NCI-H187 treated with DMSO at 0.1 percent for 48 hours (cell line): ENCODE measurements at regions not wholly inside any gene's neighbourhood (a gene's known extent, or its start where the extent isn't known, plus 50 kb on each side); places are given as distances from the start of the nearest gene placed in this dataset.
"Not testable (repeated sequence)": the region's sequence is repeated elsewhere in the genome, so short reads cannot be mapped to it uniquely, and the experiment has no call there.

Experiments
- DNase-seq: peaks from one replicate; lab custom pipeline; 2025; lab: John Stamatoyannopoulos, UW

DNA sequence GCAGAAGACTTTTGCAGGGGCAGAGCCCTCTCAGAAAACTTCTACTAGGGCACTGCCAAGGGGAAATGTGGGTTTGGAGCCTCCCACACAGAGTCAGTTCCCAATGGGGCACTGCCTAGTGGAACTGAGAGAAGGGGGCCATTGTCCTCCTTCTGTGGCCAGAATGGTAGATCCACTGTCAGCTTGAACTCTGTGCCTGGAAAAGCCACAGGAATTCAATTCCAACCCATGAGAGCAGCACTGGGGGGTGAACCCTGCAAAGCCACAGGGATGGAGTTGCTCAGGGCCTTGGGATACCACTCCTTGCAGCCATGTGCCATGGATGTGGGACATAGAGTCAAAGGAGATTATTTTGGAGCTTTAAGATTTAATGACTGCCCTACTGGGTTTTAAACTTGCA, 262.2 kb upstream of the SEMA3C start:
- DNase-seq, result no peak

DNA sequence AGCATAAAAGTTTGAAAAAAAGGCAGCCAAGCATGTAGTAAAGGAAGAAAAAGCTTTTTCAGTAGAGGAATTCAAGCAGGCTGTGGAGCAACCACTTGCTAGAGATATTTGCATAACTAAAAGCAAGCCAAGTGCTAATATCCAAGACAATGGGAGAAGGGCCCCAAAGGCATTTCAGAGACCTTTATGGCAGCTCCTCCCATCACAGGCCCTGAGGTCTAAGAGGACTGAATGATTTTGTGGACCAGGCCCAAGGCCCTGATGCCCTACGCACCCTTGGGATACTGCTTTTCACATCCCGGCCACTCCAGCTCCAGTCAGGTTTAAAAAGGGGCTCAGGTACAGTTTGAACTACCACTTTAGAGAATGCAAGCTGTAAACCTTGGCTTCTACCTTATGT, 261.7 kb upstream of the SEMA3C start:
- DNase-seq, result no peak

DNA sequence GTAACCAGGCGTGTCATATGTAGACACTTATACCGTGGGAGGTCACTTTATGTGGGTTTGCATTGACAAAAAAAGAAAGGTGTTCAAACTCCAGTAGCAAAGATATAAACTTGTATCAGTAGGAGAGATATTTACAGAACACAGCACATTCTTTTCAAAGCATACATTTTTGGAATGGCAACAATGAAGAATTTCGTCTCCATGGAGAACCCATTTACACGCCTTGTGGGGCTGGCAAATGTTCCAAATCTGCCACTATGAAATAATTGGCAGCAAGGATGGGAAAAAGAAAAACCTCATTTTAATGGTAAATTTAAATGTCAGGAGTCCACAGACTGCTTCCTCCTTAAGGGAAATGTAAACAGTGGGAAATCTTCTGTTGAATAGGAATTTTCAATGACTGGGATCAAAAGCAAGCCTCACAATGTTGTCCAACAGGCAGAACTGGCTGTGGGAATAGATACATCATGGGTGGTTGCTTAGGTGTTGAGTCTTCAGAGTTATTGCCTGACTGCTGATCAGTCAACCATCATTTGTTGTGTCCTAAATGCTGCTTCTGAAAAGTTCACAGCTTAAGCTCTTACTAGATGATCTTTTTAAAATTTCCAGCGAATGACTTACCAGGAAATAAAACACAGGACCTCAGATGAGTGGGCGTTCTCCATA, 256.6 kb upstream of the SEMA3C start:
- no peak for DNase-seq

DNA sequence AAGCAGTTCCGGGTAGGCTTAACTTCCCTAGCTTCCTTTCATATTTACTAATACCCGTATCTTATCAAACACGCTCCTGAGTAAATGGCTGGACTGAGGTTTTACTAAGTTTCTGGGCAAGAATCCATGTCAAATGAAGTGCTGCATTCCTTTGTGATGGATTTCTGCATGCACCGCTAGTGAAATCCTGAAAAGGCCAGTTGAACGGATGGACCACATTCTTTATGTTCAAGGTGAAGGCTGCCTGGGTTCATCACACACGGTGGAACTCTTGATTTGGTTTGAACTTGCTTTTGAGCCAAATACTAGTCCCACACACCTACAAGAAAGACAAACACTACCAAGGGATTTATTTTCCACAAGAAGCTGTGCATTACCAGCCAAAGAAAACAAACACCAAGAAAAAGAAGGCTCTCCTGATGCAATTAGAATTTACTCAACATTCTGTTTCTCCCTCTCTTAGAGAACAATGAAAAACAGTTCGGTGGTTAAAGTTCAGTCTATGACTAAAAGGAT, 255.0 kb upstream of the SEMA3C start:
- no peak for DNase-seq

DNA sequence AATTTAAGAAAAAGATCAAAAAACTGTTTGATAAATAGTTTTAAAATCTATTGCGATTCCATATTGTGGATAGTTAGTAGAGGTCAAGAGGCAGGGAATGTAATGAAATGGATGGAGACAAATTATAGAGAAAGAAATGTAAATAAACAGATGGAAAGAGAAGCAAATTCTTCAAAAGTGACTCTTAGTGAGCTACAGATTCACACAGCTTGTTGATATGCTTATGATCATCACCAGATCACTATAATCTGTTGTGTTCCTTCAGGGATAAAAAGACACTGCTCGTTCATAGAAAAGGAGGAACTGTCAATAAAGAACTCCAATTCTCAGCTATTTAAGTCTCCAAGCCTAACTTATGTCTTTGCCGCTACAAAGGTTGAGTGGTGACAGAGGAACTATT, 251.4 kb upstream of the SEMA3C start:
- no peak for DNase-seq

DNA sequence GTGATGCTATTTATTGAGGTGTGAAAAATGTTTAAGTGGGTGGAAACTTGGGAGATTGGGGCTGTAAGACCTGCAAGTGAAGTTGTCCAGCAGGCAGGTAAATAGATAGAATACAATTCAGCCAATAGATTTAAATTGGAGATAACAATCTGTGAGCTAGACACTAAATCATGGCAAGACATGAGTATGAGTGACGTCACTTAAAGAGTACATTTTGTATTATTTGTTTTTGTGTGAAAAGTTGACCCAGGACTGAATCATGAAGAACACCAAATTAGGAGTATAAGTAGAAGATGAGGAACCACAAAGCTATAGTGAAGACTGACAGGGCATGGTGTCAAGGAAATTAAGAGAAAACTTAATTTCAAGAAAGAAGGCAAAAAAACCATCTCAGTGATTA, 249.1 kb upstream of the SEMA3C start:
- no peak for DNase-seq

DNA sequence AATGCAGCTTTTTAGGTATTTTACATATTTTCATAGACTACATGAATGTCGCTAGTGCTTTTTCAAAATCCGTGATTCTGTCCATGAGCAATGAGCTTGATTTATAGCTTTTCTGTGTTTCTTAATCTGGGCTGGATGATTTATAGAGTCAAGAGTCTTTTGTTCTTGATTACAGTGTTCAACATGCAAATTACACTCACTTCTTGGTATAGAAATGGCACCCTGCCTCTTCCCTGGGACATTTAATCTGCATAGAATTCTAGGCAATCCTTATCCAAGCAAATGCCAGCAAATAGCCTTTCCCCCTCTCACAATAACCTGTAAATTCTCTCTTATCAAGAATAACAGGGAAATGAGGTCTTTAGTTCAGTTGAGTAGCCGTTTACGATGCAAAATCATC, 246.2 kb upstream of the SEMA3C start:
- DNase-seq, result no peak

DNA sequence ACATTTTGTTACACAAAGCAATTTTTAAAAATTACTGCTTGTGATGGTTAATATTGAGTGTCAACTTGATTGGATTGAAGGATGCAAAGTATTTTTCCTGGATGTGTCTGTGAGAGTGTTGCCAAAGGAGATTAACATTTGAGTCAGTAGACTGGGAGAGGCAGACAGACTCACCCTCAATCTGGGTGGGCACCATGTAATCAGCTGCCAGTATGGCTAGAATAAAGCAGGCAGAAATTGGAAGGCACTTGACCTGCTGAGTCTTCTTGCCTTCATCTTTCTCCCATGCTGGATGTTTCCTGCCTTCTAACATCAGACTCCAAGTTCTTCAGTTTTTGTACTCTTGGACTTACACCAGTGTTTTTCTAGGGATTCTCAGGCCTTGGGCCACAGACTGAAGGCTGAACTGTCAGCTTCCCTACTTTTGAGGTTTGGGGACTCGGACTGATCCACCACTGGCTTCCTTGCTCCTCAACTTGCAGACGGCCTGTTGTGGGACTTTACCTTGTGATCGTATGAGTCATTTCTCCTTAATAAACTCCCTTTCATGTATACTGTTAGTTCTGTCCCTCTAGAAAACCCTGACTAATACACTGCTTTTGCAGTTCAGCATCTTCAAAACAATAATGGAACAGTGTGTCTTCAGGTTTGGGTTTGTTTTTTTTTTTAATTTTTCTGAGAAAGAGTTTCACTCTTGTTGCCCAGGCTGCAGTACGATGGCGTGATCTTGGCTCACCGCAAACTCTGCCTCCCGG, 244.1 kb upstream of the SEMA3C start:
- DNase-seq, result no peak

DNA sequence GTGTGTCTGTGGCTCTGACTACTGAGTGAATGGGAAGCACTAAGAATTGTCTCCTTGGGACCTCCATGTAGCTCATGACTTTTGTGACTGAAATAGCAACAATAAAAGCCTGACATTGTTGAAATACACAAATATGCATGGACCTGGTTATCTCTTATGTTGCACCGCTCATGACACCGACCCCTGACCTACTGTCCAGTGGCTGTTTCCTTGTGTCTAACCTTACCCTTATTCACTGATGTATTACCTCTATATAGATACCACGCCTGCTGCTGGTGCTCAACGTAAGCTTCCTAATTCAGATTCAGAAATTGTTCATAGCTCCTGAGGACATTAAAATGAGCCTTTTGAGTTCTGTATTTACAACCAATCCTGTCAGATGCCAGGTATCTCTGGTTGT, 243.4 kb upstream of the SEMA3C start:
- no peak for DNase-seq

DNA sequence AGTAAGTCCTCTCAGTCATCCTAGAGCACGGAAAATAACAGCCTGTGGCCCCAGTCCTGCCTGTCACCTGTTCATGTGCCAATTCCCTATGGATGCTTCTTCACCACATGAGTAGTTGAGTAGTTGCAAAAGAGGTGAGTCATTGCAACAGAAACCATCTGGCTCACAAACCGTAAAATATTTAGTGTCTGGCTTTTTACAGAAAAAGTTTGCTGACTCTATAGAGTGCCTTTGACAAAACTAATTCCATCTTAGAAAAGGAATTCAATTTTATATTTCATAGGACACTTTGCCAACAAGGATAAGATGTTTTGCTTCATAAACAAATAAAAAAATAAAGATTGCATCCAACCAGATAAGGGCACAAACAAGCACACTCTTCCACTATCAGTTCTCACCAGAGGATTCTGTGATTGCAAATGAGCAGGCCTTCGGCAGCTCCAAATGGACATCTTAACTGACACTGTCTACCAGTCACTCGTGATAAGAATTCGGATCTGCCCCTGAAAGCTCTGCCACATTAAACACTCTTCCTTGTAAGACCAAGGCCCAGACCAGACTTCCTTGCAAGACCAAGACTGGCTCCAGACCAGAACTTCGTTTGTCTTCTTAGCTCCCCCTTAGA, 242.7 kb upstream of the SEMA3C start:
- peak; percentile 84 for DNase-seq

DNA sequence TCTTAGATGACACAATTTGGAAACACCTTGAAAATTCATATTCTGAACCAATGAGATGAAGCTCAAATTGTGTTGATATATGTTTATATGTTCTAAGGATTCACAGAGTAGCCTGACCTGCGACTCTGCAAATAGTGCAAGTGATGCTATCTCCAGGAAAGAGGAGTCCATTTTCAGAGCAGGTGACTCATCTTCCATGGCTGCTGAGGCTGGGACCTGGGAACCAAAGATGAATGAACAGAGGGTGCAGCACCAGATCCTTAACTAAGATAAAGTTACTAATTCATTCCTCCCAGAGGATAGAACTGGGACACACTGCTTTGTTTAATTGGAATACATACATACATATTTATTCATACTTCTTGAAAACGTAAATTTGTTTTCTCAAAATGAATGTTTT, 240.6 kb upstream of the SEMA3C start:
- no peak for DNase-seq

DNA sequence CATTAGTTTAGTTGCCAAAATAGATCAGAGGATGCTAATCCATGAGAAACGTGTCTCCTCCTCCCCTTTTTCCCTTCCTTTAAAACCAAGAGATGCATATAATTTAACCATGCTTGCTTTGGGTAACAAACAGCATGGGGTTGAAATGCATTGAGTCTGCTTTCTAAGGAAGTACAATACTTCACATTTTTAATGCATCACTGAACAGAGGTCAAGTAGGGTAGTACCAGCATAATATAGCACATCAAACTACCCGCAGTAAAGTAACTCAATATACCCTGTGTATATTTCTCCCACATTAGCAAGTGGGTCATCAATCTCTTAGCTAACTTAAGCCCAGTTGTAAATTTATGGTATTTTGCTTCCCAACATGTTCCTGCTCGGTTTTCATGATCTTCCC, 239.3 kb upstream of the SEMA3C start:
- peak; percentile 88 for DNase-seq

DNA sequence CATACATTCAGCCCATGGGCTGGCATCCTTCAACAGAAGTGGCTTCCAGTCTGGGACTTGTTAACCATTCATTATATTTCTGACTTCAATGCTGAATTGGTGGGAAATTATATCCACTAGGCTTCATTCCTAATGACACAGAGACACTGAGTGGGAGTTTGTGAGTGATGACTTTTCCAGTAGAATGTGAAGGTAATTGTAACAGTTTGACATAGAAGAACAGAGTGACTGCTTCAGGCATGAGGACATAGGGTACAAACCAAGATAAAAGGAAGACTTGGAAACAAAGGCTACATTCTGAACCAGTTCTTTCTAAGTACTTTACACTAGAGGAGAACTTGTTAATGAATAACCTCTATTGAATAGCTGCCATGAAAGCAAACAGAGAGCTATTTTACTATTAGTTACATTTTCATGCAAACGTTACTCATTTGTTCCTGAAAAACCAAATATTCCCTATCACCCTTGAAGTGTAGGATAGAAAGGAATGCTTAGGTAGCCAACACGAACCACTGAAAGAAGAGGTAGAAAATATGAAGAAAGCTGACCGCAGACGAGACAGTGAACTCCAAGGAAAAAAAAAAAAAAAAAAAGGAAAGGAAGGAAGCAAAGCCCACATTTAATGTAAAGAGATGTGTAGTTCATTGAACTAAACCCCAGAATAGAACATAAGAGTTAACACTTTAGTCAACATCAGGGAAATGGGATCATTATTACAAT, 237.0 kb upstream of the SEMA3C start:
- DNase-seq, result no peak

DNA sequence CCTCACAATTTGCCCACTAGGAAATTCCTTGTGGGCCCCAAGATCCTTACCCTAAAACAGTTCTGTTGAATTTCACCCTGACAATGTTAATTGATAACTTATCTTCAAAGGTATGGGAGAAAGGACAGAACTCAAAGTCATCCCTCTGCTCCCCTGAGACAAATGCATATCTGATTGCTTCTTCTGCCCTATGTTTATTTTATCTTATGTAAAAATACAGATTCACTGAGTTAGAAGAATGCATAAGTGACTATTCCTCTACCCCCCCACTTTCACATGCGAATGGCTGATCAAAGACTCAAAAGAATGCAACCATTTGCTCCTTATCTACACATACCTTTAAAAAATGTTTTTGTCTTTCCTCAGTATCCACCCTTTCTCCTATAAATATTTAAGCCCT, 235.7 kb upstream of the SEMA3C start:
- DNase-seq, result no peak

DNA sequence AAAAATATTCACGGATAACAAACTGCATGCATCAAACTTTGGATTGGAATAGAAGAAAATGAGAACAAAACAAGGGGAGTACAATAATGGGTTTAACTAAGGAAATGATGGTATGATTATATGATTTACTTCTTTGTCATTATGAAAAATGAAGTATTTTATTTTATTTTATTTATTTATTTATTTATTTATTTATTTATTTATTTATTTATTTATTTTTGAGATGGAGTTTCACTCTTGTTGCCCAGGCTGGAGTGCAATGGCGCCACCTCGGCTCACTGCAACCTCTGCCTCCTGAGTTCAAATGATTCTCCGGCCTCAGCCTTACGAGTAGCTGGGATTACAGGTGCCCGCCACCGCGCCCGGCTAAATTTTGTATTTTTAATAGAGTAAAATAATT, 234.1 kb upstream of the SEMA3C start:
- DNase-seq, result not testable (repeated sequence)

DNA sequence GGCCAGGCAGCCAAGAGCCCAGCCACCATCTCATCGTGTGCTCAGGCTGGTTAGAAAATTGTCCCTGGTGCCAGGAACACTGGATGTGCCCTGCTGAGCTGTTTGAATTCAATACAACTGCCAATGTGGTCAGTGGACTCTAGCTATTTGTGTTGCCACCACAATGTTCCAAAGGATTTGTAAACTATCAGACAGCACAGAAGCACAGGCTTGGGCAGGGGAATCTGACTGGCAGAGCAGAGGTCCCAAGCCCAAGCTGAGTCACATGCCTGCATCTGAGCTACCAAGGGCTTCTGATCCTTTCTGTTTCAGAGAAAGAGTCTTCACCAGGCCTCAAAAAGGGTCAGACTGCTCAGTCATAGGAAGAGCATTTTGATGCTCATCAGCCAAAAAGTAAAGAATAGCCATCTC, 232.1 kb upstream of the SEMA3C start:
- DNase-seq, result no peak

DNA sequence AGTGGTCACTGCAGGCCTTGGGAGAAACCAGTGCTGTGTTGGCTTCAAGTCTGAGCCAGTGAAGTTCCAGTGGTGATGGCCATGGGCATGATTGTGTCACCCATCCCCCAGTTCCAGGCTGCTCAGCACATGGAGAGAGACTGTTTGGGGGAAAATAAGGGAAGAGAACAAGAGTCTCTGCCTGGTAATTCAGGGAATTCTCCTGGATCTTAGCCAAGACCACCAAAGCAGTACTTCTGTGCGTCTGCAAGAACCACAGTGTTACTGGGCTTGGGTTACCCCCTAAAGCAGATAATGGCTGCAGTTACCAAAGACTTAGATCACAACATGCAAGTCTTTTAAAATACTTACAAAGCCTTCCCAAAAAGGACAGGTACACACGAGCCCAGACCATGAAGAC, 225.0 kb upstream of the SEMA3C start:
- DNase-seq, result no peak

DNA sequence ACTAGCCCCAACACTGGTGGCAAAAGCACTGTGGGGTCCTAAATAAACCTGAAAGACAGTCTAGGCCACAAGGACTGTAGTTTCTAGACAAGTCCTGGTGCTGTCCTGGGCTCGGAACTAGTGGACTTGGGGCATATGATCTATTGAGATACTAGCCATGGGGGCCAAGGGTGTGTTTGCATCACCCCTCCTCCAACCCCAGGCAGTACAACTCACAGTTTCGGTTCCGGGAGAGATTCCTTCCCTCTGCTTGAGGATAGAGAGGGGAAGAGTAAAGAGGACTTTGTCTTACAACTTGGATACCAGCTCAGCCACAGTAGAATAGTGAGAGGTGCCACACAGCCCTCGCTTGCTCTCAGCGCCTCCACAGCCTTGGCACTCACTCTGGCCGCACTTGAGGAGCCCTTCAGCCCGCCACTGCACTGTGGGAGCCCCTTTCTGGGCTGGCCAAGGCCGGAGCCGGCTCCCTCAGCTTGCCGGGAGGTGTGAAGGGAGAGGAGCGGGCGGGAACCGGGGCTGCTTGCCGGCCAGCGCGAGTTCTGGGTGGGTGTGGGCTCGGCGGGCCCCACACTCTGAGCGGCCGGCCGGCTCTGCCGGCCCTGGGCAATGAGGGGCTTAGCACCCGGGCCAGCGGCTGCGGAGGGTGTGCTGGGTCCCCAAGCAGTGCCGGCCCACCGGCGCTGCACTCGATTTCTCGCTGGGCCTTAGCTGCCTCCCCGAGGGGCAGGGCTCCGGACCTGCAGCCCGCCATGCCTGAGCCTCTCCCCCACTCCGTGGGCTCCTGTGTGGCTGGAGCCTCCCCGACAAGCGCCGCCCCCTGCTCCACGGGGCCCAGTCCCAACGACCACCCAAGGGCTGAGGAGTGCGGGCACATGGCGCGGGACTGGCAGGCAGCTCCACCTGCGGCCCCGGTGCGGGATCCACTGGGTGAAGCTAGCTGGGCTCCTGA, 222.7 kb upstream of the SEMA3C start:
- DNase-seq, result not testable (repeated sequence)

DNA sequence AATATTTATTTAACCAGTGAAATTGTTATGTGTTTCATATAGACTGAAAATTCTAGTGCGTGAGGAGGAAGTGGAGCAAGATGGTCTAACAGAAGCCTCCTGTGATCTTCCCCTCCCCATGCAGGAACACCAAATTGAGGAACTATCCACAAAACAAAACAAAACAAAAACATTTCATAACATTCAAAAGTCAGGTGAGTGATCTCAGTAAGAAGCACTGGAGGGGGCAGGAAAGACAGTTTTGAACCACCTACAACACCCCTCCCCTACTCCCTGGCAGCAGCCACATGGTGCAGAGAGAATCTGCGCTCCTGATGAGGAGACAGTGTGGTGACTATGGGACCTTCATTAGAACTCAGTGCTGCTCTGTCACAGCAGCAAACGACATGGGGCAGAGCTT, 221.9 kb upstream of the SEMA3C start:
- no peak for DNase-seq

DNA sequence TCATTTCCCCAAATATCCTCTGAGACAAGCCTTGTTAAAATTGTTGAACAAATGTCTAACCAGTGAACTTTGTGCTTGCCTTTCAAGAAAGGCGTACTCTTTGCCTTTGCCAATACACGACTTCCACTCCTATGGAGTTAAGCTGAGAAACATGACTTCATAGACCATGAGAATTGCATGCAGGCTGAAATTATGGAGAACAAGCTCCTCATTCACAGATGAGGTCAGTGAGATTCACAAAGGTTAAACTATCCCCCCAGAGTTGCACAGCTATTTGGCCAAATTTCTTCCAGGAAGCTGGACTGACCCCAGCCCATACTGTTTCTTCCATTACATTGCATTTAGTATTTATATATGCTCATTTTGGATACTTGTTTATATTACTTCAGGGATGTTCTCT, 221.4 kb upstream of the SEMA3C start:
- no peak for DNase-seq

DNA sequence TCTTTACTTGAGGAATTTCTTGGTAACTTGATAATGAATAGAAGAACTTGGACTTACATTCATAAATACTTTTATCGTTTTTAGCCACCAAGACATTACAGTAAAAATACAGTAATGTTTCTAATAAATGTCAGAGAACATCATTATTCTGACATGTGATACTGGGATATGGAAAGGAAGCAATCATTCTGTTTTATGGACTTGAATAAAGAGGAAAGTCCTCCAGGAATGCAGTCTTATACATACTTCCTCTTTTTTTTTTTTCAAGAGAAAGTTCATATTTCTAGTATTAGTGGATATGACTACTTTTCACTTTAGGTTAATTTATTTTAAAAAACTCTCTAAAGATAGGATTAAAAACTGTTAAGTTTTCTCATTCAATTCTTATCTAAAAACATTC, 220.0 kb upstream of the SEMA3C start:
- DNase-seq, result no peak
